Transverse colon (tissue), 4 donors: ENCODE measurements at regions not wholly inside any gene's neighbourhood (a gene's known extent, or its start where the extent isn't known, plus 50 kb on each side); places are given as distances from the start of the nearest gene placed in this dataset.

ENCODE experiments used
- DNase-seq: peaks from one replicate; pipeline ENCODE4 v3.0.0-alpha.2; 2019
- H3K27ac ChIP-seq, 4 donors: fragments of 200-600 bp; sonication (generic); 2 replicates each; pipeline ENCODE4 v1.5.1; 2016 to 2018; ENCODE audit warnings: inconsistent platforms in 4 of 4
- H3K27me3 ChIP-seq: fragments of 200-600 bp; sonication (generic); 2 replicates; pipeline ENCODE4 v1.5.1; 2017; ENCODE audit warnings: inconsistent platforms
- H3K36me3 ChIP-seq, 4 donors: fragments of 200-600 bp; sonication (generic); 2 replicates each; pipeline ENCODE4 v1.5.1; 2017 to 2019; ENCODE audit warnings: inconsistent platforms in 4 of 4
- H3K4me1 ChIP-seq, 4 donors: fragments of 200-600 bp; sonication (generic); 2 replicates each; pipeline ENCODE4 v1.5.1; 2017 to 2020; ENCODE audit warnings: inconsistent platforms in 4 of 4
- H3K4me3 ChIP-seq, 4 donors: fragments of 200-600 bp; sonication (generic); 1 replicate in 1 of 4; 2 replicates in 3 of 4; pipeline versions ENCODE4 v1.5.1 to v1.6.1; 2017 to 2019; ENCODE audit warnings: inconsistent platforms in 4 of 4
- H3K9me3 ChIP-seq, 2 donors: fragments of 200-600 bp; sonication (generic); 2 replicates each; pipeline ENCODE4 v1.5.1; 2017 to 2019; ENCODE audit warnings: inconsistent platforms in 2 of 2
- CTCF ChIP-seq, 5 experiments: fragments of 200-600 bp in 3 of 5; fragments of 450-650 bp in 2 of 5; sonication (generic) in 3 of 5; IDR thresholded peaks; 1 replicate in 2 of 5; 2 replicates in 3 of 5; pipeline ENCODE4 v1.5.1; 2016 to 2017; ENCODE audit warnings: antibody characterized with exemption in 5 of 5, inconsistent platforms in 3 of 5, mild to moderate bottlenecking in 2 of 5, moderate library complexity in 1 of 5
- EP300 ChIP-seq: sonication (generic); formaldehyde crosslinking; IDR thresholded peaks from one replicate; pipeline ENCODE4 v1.6.1; 2017; ENCODE audit warnings: antibody characterized with exemption, low read depth
- POLR2A ChIP-seq: fragments of 450-650 bp; IDR thresholded peaks from one replicate; pipeline ENCODE4 v1.6.1; 2016; ENCODE audit warnings: antibody characterized with exemption, mild to moderate bottlenecking, moderate library complexity
- POLR2AphosphoS5 ChIP-seq, 3 donors: sonication (generic); formaldehyde crosslinking; IDR thresholded peaks; one replicate each; pipeline ENCODE4 v1.6.1; 2016; ENCODE audit warnings: antibody characterized with exemption in 3 of 3
- WGBS, 2 donors: methylation state at CpG; one replicate each; pipeline ENCODE4 v1.1.5; 2018; ENCODE audit warnings: low coverage in 1 of 2; 5-methylcytosine and 5-hydroxymethylcytosine counted together
- in situ Hi-C, 4 donors: fragments of 200-750 bp; cut with MboI; loops; one replicate each; pipeline versions ENCODE4 v1.15.0 to v1.15.1; 2017; ENCODE audit warnings: low sequenced_read_pairs in 3 of 4, low pct_ligation_motif_present in 1 of 4, low pct_unique_long_range_greater_than_20kb in 1 of 4
- intact Hi-C: fragments of 100-400 bp; cut with DNase I; formaldehyde crosslinking; loops from one replicate; pipeline ENCODE4 v1.15.1; 2023; ENCODE audit warnings: low total_unique reads

DNA sequence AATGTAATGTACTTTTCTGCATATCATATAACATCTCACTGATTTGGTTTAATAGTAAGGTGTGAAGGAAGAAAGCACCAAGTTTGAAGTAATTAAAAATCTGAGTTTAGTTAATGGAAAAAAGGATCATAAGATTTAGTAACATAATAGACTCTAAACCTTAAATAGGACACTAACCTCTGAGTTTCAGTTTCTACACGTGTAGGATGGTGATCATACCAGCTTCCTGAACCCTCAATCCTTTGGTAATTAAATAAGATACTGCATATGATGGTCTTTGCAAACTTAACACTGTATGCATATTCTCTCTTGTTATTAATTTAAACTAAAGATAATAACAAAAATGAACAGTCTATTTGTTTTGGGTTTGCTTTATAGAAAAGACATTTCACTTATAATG, 216.8 kb downstream of the NUP35 start:
- in situ Hi-C loops (no loop called here), intact Hi-C loops (loop anchor here (5.0 kb wide), 1 partner anchor 1374 kb away; no protein-coding TSS in a partner anchor)
- Histone ChIP-seq H3K27me3 (no peaks in the 10 kb centered on the region), H3K27ac (no peak overlapping the region), H3K9me3 (peaks cover 3 to 10% of the 10 kb centered on the region in 2 donors), H3K36me3 (peaks cover 0 to 3% (median 0%) of the 10 kb centered on the region in 4 donors), H3K4me3 (no peak overlapping the region), H3K4me1 (no peaks in the 10 kb centered on the region)
- WGBS, 2 donors: 54 to 60% methylated on average over 1 of the region's 1 CpG
- TF ChIP-seq CTCF (IDR thresholded peaks at IDR 0.05): no peak
- TF ChIP-seq POLR2A: no peak
- no peak for TF ChIP-seq EP300
- TF ChIP-seq POLR2AphosphoS5 (IDR thresholded peaks at IDR 0.05): no peak
- DNase-seq: no peak

GRCh38 chr2:183347969-183348368, 223.7 kb downstream of the NUP35 start:
- no peak for DNase-seq
- Histone ChIP-seq H3K4me1 (no peaks in the 10 kb centered on the region), H3K27me3 (no peaks in the 10 kb centered on the region), H3K27ac (no peak overlapping the region), H3K4me3 (no peak overlapping the region), H3K36me3 (no peaks in the 10 kb centered on the region), H3K9me3 (no peaks in the 10 kb centered on the region)
- in situ Hi-C loops (no loop called here), intact Hi-C loops (no loop called here)
- 74 to 75% methylated on average over 3 of the region's 3 CpGs for WGBS, 2 donors
- TF ChIP-seq POLR2A (no peak), CTCF (IDR thresholded peaks at IDR 0.05) (no peak), POLR2AphosphoS5 (IDR thresholded peaks at IDR 0.05) (no peak), EP300 (no peak)

- TF ChIP-seq CTCF (IDR thresholded peaks at IDR 0.05) (no peak), POLR2A (no peak), POLR2AphosphoS5 (IDR thresholded peaks at IDR 0.05) (no peak), EP300 (no peak)
- WGBS, 2 donors: 82% methylated on average over 2 of the region's 2 CpGs
- intact Hi-C loops: no loop called here
- in situ Hi-C loops: no loop called here
- DNase-seq: no peak
- no peaks in the 10 kb centered on the region for H3K36me3 ChIP-seq
- no peaks in the 10 kb centered on the region for H3K9me3 ChIP-seq
- no peaks in the 10 kb centered on the region for H3K4me1 ChIP-seq
- H3K4me3 ChIP-seq: no peak overlapping the region
- no peaks in the 10 kb centered on the region for H3K27me3 ChIP-seq
- no peak overlapping the region for H3K27ac ChIP-seq
Measured at GRCh38 chr2:183348492-183348891, 224.2 kb downstream of the NUP35 start.

GRCh38 chr2:183349091-183349490, 224.8 kb downstream of the NUP35 start:
- Histone ChIP-seq H3K4me3 (no peak overlapping the region), H3K36me3 (no peaks in the 10 kb centered on the region), H3K27ac (no peak overlapping the region), H3K9me3 (no peaks in the 10 kb centered on the region), H3K27me3 (no peaks in the 10 kb centered on the region), H3K4me1 (no peaks in the 10 kb centered on the region)
- in situ Hi-C loops (no loop called here), intact Hi-C loops (no loop called here)
- 73 to 82% methylated on average over 1 to 7 of the region's 7 CpGs for WGBS, 2 donors
- no peak for DNase-seq
- TF ChIP-seq EP300: no peak
- no peak for TF ChIP-seq POLR2A
- no peak for TF ChIP-seq CTCF (IDR thresholded peaks at IDR 0.05)
- no peak for TF ChIP-seq POLR2AphosphoS5 (IDR thresholded peaks at IDR 0.05)
